H1 (cell line): ENCODE measurements at regions not wholly inside any gene's neighbourhood (a gene's known extent, or its start where the extent isn't known, plus 50 kb on each side); places are given as distances from the start of the nearest gene placed in this dataset.

Experiments
- CTCF ChIA-PET: fragments of 300-600 bp; sonication (Branson Sonifier 250); formaldehyde crosslinking; loops from one replicate; lab custom pipeline; 2021; ENCODE audit not compliant: partially characterized antibody; lab: Charles Lee
- POLR2A ChIA-PET: fragments of 300-600 bp; sonication (Branson Sonifier 250); formaldehyde crosslinking; loops from one replicate; lab custom pipeline; 2021; ENCODE audit warnings: inconsistent platforms; ENCODE audit not compliant: partially characterized antibody; lab: Charles Lee
- DNase-seq, 2 experiments: peaks; one replicate each; pipeline versions ENCODE4 v3.0.0 to v3.0.0-alpha.2; 2010 to 2022; ENCODE audit warnings: low spot score in 2 of 2, low read depth in 1 of 2, mixed read lengths in 1 of 2
- FAIRE-seq: peaks from 2 replicates; lab custom pipeline; 2011; peaks lifted over from hg19 to GRCh38; lab: Jason Lieb, UNC
- H2AFZ ChIP-seq: 2 replicates; pipeline ENCODE4 v1.8.1; 2012; ENCODE audit warnings: low read length, inconsistent platforms
- H2AK5ac ChIP-seq: 2 replicates; pipeline ENCODE4 v1.6.1; 2013; ENCODE audit warnings: low read depth, low read length
- H2BK120ac ChIP-seq: replicated peaks from 2 replicates; pipeline ENCODE3; 2013; ENCODE audit warnings: low read depth, low read length, inconsistent platforms
- H2BK12ac ChIP-seq: 2 replicates; pipeline ENCODE4 v1.6.1; 2013; ENCODE audit warnings: low read depth, low read length
- H2BK15ac ChIP-seq: 2 replicates; pipeline ENCODE4 v1.6.1; 2013; ENCODE audit warnings: low read length
- H2BK20ac ChIP-seq: 2 replicates; pipeline ENCODE4 v1.6.1; 2013; ENCODE audit warnings: low read length
- H2BK5ac ChIP-seq: 2 replicates; pipeline ENCODE4 v1.6.1; 2013; ENCODE audit warnings: low read depth, low read length
- H3K14ac ChIP-seq: 2 replicates; pipeline ENCODE4 v1.6.1; 2013; ENCODE audit warnings: inconsistent platforms; ENCODE audit not compliant: insufficient read length
- H3K18ac ChIP-seq: 2 replicates; pipeline ENCODE4 v1.6.1; 2013; ENCODE audit warnings: low read length; ENCODE audit errors: extremely low read depth
- H3K23ac ChIP-seq: 2 replicates; pipeline ENCODE4 v1.6.1; 2013; ENCODE audit warnings: inconsistent platforms; ENCODE audit not compliant: insufficient read length
- H3K23me2 ChIP-seq: 2 replicates; pipeline ENCODE4 v1.6.1; 2013; ENCODE audit warnings: low read depth, low read length
- H3K27ac ChIP-seq: 2 replicates; pipeline ENCODE4 v1.6.1; 2011; ENCODE audit warnings: low read depth, low read length, inconsistent platforms
- H3K27me3 ChIP-seq, 4 experiments: replicated peaks in 1 of 4; 1 replicate in 1 of 4; 2 replicates in 3 of 4; pipeline versions ENCODE4 v1.6.1 to v1.8.1; 2011 to 2013; ENCODE audit warnings: low read length in 3 of 4, mild to moderate bottlenecking in 3 of 4, inconsistent platforms in 2 of 4, mixed read lengths in 2 of 4, moderate library complexity in 1 of 4; ENCODE audit not compliant: control insufficient read depth in 3 of 4, insufficient read depth in 3 of 4; ENCODE audit errors: extremely low read depth in 1 of 4
- H3K36me3 ChIP-seq, 4 experiments: 2 replicates each; pipeline versions ENCODE4 v1.6.1 to v1.8.1; 2011 to 2013; ENCODE audit warnings: mild to moderate bottlenecking in 4 of 4, low read length in 3 of 4, moderate library complexity in 2 of 4, control low read depth in 1 of 4, inconsistent platforms in 1 of 4; ENCODE audit not compliant: insufficient read depth in 4 of 4, control insufficient read depth in 2 of 4
- H3K4ac ChIP-seq: replicated peaks from 2 replicates; pipeline ENCODE3; 2013; ENCODE audit warnings: low read length, low read depth, mixed read lengths, inconsistent platforms; ENCODE audit not compliant: insufficient read length
- H3K4me1 ChIP-seq, 4 experiments: replicated peaks in 1 of 4; 1 replicate in 1 of 4; 2 replicates in 3 of 4; pipeline versions ENCODE4 v1.6.1 to v1.8.1; 2011 to 2013; ENCODE audit warnings: low read length in 3 of 4, inconsistent platforms in 2 of 4, mixed read lengths in 1 of 4; ENCODE audit not compliant: insufficient read depth in 4 of 4, control insufficient read depth in 3 of 4
- H3K4me2 ChIP-seq, 2 experiments: 2 replicates each; pipeline versions ENCODE4 v1.6.1 to v1.8.1; 2011 to 2013; ENCODE audit warnings: low read depth in 2 of 2, low read length in 2 of 2, control low read depth in 1 of 2, inconsistent platforms in 1 of 2, mild to moderate bottlenecking in 1 of 2; ENCODE audit not compliant: insufficient read depth in 1 of 2
- H3K4me3 ChIP-seq, 4 experiments: fragments of 200-600, 300-600 bp in 1 of 4; sonication (generic), shearing (Covaris generic), sonication (Bioruptor Twin) in 1 of 4; 2 replicates each; pipeline versions ENCODE4 v1.5.1 to v1.8.1; 2011 to 2016; ENCODE audit warnings: low read length in 4 of 4, low read depth in 3 of 4, control low read depth in 2 of 4, inconsistent platforms in 2 of 4, mild to moderate bottlenecking in 2 of 4, mixed read lengths in 1 of 4, moderate library complexity in 1 of 4; ENCODE audit not compliant: insufficient read depth in 2 of 4; ENCODE audit errors: extremely low read depth in 1 of 4
- H3K56ac ChIP-seq: replicated peaks from 2 replicates; pipeline ENCODE3; 2013; ENCODE audit warnings: low read depth, mild to moderate bottlenecking, mixed read lengths, low read length, inconsistent platforms; ENCODE audit not compliant: insufficient read length
- H3K79me1 ChIP-seq: 2 replicates; pipeline ENCODE4 v1.6.1; 2013; ENCODE audit warnings: low read depth, low read length, control low read depth
- H3K79me2 ChIP-seq, 2 experiments: 2 replicates each; pipeline versions ENCODE4 v1.6.1 to v1.8.1; 2012 to 2013; ENCODE audit warnings: low read length in 2 of 2, mild to moderate bottlenecking in 2 of 2, inconsistent platforms in 1 of 2; ENCODE audit not compliant: insufficient read depth in 2 of 2, control insufficient read depth in 1 of 2
- H3K9ac ChIP-seq, 4 experiments: replicated peaks in 1 of 4; 1 replicate in 1 of 4; 2 replicates in 3 of 4; pipeline versions ENCODE4 v1.6.1 to v1.8.1; 2011 to 2013; ENCODE audit warnings: low read depth in 3 of 4, low read length in 3 of 4, control low read depth in 2 of 4, mild to moderate bottlenecking in 2 of 4, moderate library complexity in 2 of 4, inconsistent platforms in 1 of 4; ENCODE audit errors: extremely low read depth in 1 of 4
- H3K9me3 ChIP-seq, 2 experiments: 2 replicates each; pipeline versions ENCODE4 v1.6.1 to v1.8.1; 2012 to 2013; ENCODE audit warnings: mild to moderate bottlenecking in 2 of 2, moderate library complexity in 2 of 2, control low read depth in 1 of 2, inconsistent platforms in 1 of 2, low read depth in 1 of 2, low read length in 1 of 2, mixed read lengths in 1 of 2; ENCODE audit not compliant: insufficient read depth in 2 of 2
- H4K20me1 ChIP-seq, 2 experiments: replicated peaks in 1 of 2; 2 replicates each; pipeline versions ENCODE3 to v1.8.1; 2011 to 2013; ENCODE audit warnings: inconsistent platforms in 2 of 2, low read length in 2 of 2, mild to moderate bottlenecking in 1 of 2; ENCODE audit not compliant: insufficient read depth in 2 of 2, control insufficient read depth in 1 of 2
- H4K5ac ChIP-seq: 2 replicates; pipeline ENCODE4 v1.6.1; 2013; ENCODE audit warnings: low read length, low read depth, mixed read lengths, inconsistent platforms; ENCODE audit not compliant: insufficient read length
- H4K8ac ChIP-seq: 2 replicates; pipeline ENCODE4 v1.8.0; 2013; ENCODE audit warnings: mild to moderate bottlenecking, moderate library complexity, low read length, inconsistent platforms; ENCODE audit not compliant: insufficient read depth; ENCODE audit errors: extremely low read depth
- H4K91ac ChIP-seq: replicated peaks from 2 replicates; pipeline ENCODE3; 2013; ENCODE audit warnings: low read length, mixed read lengths, inconsistent platforms; ENCODE audit not compliant: insufficient read length
- FOSL1 ChIP-seq: IDR thresholded peaks from 2 replicates; pipeline ENCODE4 v1.6.1; 2011; ENCODE audit warnings: mild to moderate bottlenecking, low read depth, low read length, moderate library complexity; ENCODE audit not compliant: insufficient read depth
- SRF ChIP-seq: IDR thresholded peaks from 2 replicates; pipeline ENCODE4 v1.6.1; 2011; ENCODE audit warnings: mild to moderate bottlenecking, low read depth, low read length, moderate library complexity
- WGBS, 2 experiments: shearing (Covaris generic) in 1 of 2; methylation state at CpG; one replicate each; pipeline versions ENCODE4 v1.1.6 to v1.1.7; 2013 to 2015; ENCODE audit warnings: low lambda C conversion rate in 2 of 2, mixed read lengths in 2 of 2, inconsistent platforms in 1 of 2, low coverage in 1 of 2, missing lambda C conversion rate in 1 of 2; ENCODE audit not compliant: insufficient replicate concordance in 2 of 2, insufficient coverage in 1 of 2, insufficient read length in 1 of 2; ENCODE audit errors: extremely low coverage in 1 of 2, missing lambda C conversion rate in 1 of 2; 5-methylcytosine and 5-hydroxymethylcytosine counted together

DNA sequence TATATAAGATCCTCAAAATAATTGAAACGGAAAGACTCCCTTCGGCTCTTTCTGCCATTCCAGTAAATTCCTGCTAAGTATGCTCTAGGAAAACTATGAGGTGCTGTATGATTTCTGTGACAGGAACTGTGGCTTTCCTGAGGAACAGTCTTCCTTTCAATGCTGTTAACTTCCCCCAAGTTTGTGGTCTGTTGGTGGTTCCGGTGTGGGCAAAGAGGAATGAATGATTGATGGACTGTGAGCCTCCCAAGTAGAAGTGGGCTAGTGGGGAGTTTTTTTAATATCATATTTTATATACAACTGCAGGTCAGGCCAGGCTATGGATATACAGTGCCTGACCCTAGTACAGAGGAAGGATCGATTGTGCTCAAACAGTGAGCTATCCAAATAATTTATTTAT is 560.7 kb upstream of the RBFOX1 start:
- H3K4me2 ChIP-seq, result no peak overlapping the region

More for the DNA sequence above, 560.7 kb upstream of the RBFOX1 start:
- no peak overlapping the region for H3K18ac ChIP-seq
- FAIRE-seq, result no peak
- no peak overlapping the region for H2BK15ac ChIP-seq
- H3K79me1 ChIP-seq, result no peaks in the 10 kb centered on the region; the same call in 1 of the 2 replicates
- H3K23me2 ChIP-seq, result peaks cover 16% of the 10 kb centered on the region; the same call in 1 of the 2 replicates
- no peak overlapping the region for H3K9ac ChIP-seq
- no peak overlapping the region for H2BK20ac ChIP-seq
- no peaks in the 10 kb centered on the region for H3K27me3 ChIP-seq
- ChIA-PET CTCF (interaction anchor here (0.7 kb wide), 1 partner anchor 124 kb away, joined by 3 read pairs; no protein-coding TSS in a partner anchor), POLR2A (no interaction called here)
- H2BK12ac ChIP-seq, result no peak overlapping the region
- WGBS, 2 experiments, result 91% methylated on average over 4 of the region's 4 CpGs; no CpG with 5 or more reads in 1 of the 2 experiments
- H4K5ac ChIP-seq, result no peak overlapping the region
- no peaks in the 10 kb centered on the region for H3K79me2 ChIP-seq
- no peak overlapping the region for H2AFZ ChIP-seq
- no peak overlapping the region for H3K27ac ChIP-seq
- DNase-seq, result no peak
- H3K9me3 ChIP-seq, result no peaks in the 10 kb centered on the region
- H3K23ac ChIP-seq, result no peak overlapping the region
- H2AK5ac ChIP-seq, result no peak overlapping the region
- peaks cover 0 to 7% of the 10 kb centered on the region in 2 experiments for H4K20me1 ChIP-seq
- H3K4me3 ChIP-seq, result no peak overlapping the region
- H4K91ac ChIP-seq, result no peak overlapping the region
- no peak overlapping the region for H4K8ac ChIP-seq
- no peak overlapping the region for H3K14ac ChIP-seq
- no peaks in the 10 kb centered on the region for H3K4me1 ChIP-seq
- H3K36me3 ChIP-seq, result no peaks in the 10 kb centered on the region
- TF ChIP-seq FOSL1, result no peak
- TF ChIP-seq SRF, result no peak
- no peak overlapping the region for H3K4ac ChIP-seq
- no peak overlapping the region for H3K56ac ChIP-seq
- no peak overlapping the region for H2BK5ac ChIP-seq
- no peak overlapping the region for H2BK120ac ChIP-seq
